HepG2 (cell line): ENCODE measurements at regions not wholly inside any gene's neighbourhood (a gene's known extent, or its start where the extent isn't known, plus 50 kb on each side); places are given as distances from the start of the nearest gene placed in this dataset.
"Not testable (repeated sequence)": the region's sequence is repeated elsewhere in the genome, so short reads cannot be mapped to it uniquely, and the experiment has no call there.

Experiments used
- ATAC-seq: fragments of 200-7000 bp; cut with Tn5 transposase; 3 replicates; pipeline ENCODE4 v1.9.1; 2020; ENCODE audit warnings: mild to moderate bottlenecking, moderate library complexity
- BruUV-seq: library from RNA; stranded (reverse); fragments of 400-500 nt; replicated peaks from 2 replicates; lab custom pipeline; 2021; lab: Mats Ljungman, UMichigan
- CTCF ChIA-PET: fragments of 300-600 bp; formaldehyde crosslinking; extraction: SDS; loops from one replicate; lab custom pipeline; 2021; ENCODE audit warnings: low total read pairs, inconsistent platforms, low intra/inter-chr PET ratio; lab: Yijun Ruan, JAX
- POLR2A ChIA-PET: fragments of 350-600 bp; sonication (Branson Sonifier 250); formaldehyde crosslinking; loops from one replicate; lab custom pipeline; 2020; ENCODE audit warnings: antibody characterized with exemption, inconsistent platforms; lab: Yijun Ruan, JAX
- DNase-seq: peaks from one replicate; pipeline ENCODE4 v3.0.0-alpha.2; 2015; ENCODE audit warnings: low spot score
- FAIRE-seq: peaks from 3 replicates; lab custom pipeline; 2011; peaks lifted over from hg19 to GRCh38; lab: Jason Lieb, UNC
- H2AFZ ChIP-seq: one replicate; pipeline ENCODE4 v1.6.1; 2011; ENCODE audit warnings: low read length, inconsistent platforms
- H3K27ac ChIP-seq: fragments of 300-600 bp; 3 replicates; pipeline ENCODE4 v1.8.0; 2011; ENCODE audit warnings: mixed run types, mild to moderate bottlenecking, mixed read lengths, low read length, inconsistent platforms; ENCODE audit not compliant: insufficient read depth; ENCODE audit errors: extremely low read length
- H3K27me3 ChIP-seq, 2 experiments: fragments of 200-600 bp in 1 of 2; 2 replicates in 1 of 2; 3 replicates in 1 of 2; pipeline versions ENCODE4 v1.6.0 to v1.8.0; 2011; ENCODE audit warnings: low read length in 2 of 2, mild to moderate bottlenecking in 2 of 2, moderate library complexity in 2 of 2, inconsistent platforms in 1 of 2; ENCODE audit not compliant: insufficient read depth in 2 of 2, control insufficient read depth in 1 of 2
- H3K36me3 ChIP-seq, 2 experiments: fragments of 200-600 bp in 1 of 2; replicated peaks in 1 of 2; 2 replicates in 1 of 2; 3 replicates in 1 of 2; pipeline versions ENCODE4 v1.5.1 to v1.8.0; 2011; ENCODE audit warnings: low read length in 2 of 2, inconsistent platforms in 1 of 2; ENCODE audit not compliant: insufficient read depth in 2 of 2, control insufficient read depth in 1 of 2
- H3K4me1 ChIP-seq: 2 replicates; pipeline ENCODE4 v1.5.1; 2012; ENCODE audit warnings: low read length, inconsistent platforms; ENCODE audit not compliant: insufficient read depth
- H3K4me2 ChIP-seq: 2 replicates; pipeline ENCODE4 v1.6.0; 2011; ENCODE audit warnings: low read depth, low read length, inconsistent platforms
- H3K4me3 ChIP-seq, 3 experiments: fragments of 200-600 bp in 1 of 3; sonication (generic), shearing (Covaris generic) in 1 of 3; replicated peaks in 1 of 3; 2 replicates each; pipeline ENCODE4 v1.5.1; 2011 to 2016; ENCODE audit warnings: low read length in 3 of 3, inconsistent platforms in 2 of 3, low read depth in 2 of 3, mild to moderate bottlenecking in 2 of 3, control low read depth in 1 of 3, mixed read lengths in 1 of 3; ENCODE audit not compliant: insufficient read depth in 1 of 3
- H3K79me2 ChIP-seq: one replicate; pipeline ENCODE4 v1.6.1; 2011; ENCODE audit warnings: low read length, inconsistent platforms; ENCODE audit not compliant: insufficient read depth
- H3K9ac ChIP-seq: 2 replicates; pipeline ENCODE4 v1.6.0; 2011; ENCODE audit warnings: mild to moderate bottlenecking, low read depth, low read length, inconsistent platforms; ENCODE audit not compliant: insufficient read depth
- H3K9me3 ChIP-seq: 2 replicates; pipeline ENCODE4 v1.5.1; 2012; ENCODE audit warnings: mild to moderate bottlenecking, low read length
- H4K20me1 ChIP-seq: 2 replicates; pipeline ENCODE4 v1.6.0; 2011; ENCODE audit warnings: inconsistent platforms, mild to moderate bottlenecking, low read length, moderate library complexity; ENCODE audit not compliant: insufficient read depth
- KLF13 ChIP-seq: sonication (generic); formaldehyde crosslinking; IDR thresholded peaks from 2 replicates; pipeline ENCODE4 v1.4.0; 2020; ENCODE audit warnings: mild to moderate bottlenecking, missing genetic modification reagents
- ZNF274 ChIP-seq: sonication (generic); formaldehyde crosslinking; IDR thresholded peaks from 2 replicates; pipeline ENCODE4 v1.5.1; 2020; ENCODE audit warnings: mild to moderate bottlenecking, missing genetic modification reagents
- WGBS: methylation state at CpG from one replicate; pipeline ENCODE4 v1.1.6; 2017; ENCODE audit warnings: low lambda C conversion rate; 5-methylcytosine and 5-hydroxymethylcytosine counted together
- in situ Hi-C: cut with HindIII; loops from 2 replicates; pipeline ENCODE4 v1.10.0; 2017; ENCODE audit warnings: low pct_unique_long_range_greater_than_20kb; ENCODE audit not compliant: extremely low pct_ligation_motif_present
- intact Hi-C: fragments of 100-400 bp; cut with micrococcal nuclease; formaldehyde crosslinking; loops from one replicate; pipeline ENCODE4 v1.10.0; 2022; ENCODE audit not compliant: unreplicated experiment

- H3K4me1 ChIP-seq: peaks cover 8% of the 10 kb centered on the region
- no peak for DNase-seq
- H3K79me2 ChIP-seq: no peaks in the 10 kb centered on the region
- H3K4me3 ChIP-seq: no peak overlapping the region
- no peaks in the 10 kb centered on the region for H3K9me3 ChIP-seq
- no peak for TF ChIP-seq ZNF274 (CRISPR knock-in tag)
- no peak for TF ChIP-seq KLF13
- H3K4me2 ChIP-seq: no peak overlapping the region
- peaks cover 7 to 25% of the 10 kb centered on the region in 2 experiments for H3K27me3 ChIP-seq
- intact Hi-C loops: no loop called here
- WGBS: 65% methylated on average over 4 of the region's 4 CpGs
- CTCF ChIA-PET: no interaction called here
- POLR2A ChIA-PET: no interaction called here
- H2AFZ ChIP-seq: no peak overlapping the region
- H3K27ac ChIP-seq: no peak overlapping the region
- no TSS peak for BruUV-seq
- H3K36me3 ChIP-seq: no peaks in the 10 kb centered on the region
- no peak for FAIRE-seq
- H3K9ac ChIP-seq: no peak overlapping the region
- no peak for ATAC-seq
- H4K20me1 ChIP-seq: no peaks in the 10 kb centered on the region
- in situ Hi-C loops: no loop called here
These were observed 66.1 kb upstream of the RGPD5 start for GRCh38 chr2:109727929-109728447.

GRCh38 chr2:109733746-109734145 lies 60.4 kb upstream of the RGPD5 start:
- POLR2A ChIA-PET, CTCF ChIA-PET, in situ Hi-C loops, ATAC-seq, H3K4me2 ChIP-seq, H3K79me2 ChIP-seq, H3K4me3 ChIP-seq, H3K9me3 ChIP-seq, DNase-seq, H3K27ac ChIP-seq, H3K9ac ChIP-seq, H3K27me3 ChIP-seq, H4K20me1 ChIP-seq, H3K36me3 ChIP-seq, FAIRE-seq, BruUV-seq, intact Hi-C loops, H2AFZ ChIP-seq: not testable (repeated sequence)
- H3K4me1 ChIP-seq: peaks cover 11% of the 10 kb centered on the region
- 73% methylated on average over 14 of the region's 14 CpGs for WGBS
